ENCODE measurements at regions not wholly inside any gene's neighbourhood (a gene's known extent, or its start where the extent isn't known, plus 50 kb on each side); places are given as distances from the start of the nearest gene placed in this dataset.

GRCh38 chr2:64915510-64915900 is 73.7 kb upstream of the SLC1A4 start (continued):
- TF ChIP-seq KLF17 (tag by site-specific recombination; IDR thresholded peaks at IDR 0.05) (no peak), ZNF140 (tag by site-specific recombination; IDR thresholded peaks at IDR 0.05) (no peak), GLI4 (tag by site-specific recombination; IDR thresholded peaks at IDR 0.05) (no peak), ZNF596 (tag by site-specific recombination; IDR thresholded peaks at IDR 0.05) (no peak), ZNF274 (IDR thresholded peaks at IDR 0.05; ENCODE audit: low read length) (no peak), ZNF274 (tag by site-specific recombination; IDR thresholded peaks at IDR 0.05; ENCODE audit: borderline replicate concordance) (no peak), ZNF114 (tag by site-specific recombination; IDR thresholded peaks at IDR 0.05) (no peak), YY2 (tag by site-specific recombination; IDR thresholded peaks at IDR 0.05) (no peak), ZNF423 (tag by site-specific recombination; IDR thresholded peaks at IDR 0.05) (no peak)

- CTCF ChIA-PET: interaction anchor here (0.5 to 2.3 kb wide), 50 partner anchors 8 to 1280 kb away, joined by 3 to 15 read pairs (median 4); no protein-coding TSS in a partner anchor
- TF ChIP-seq ZNF266 (tag by site-specific recombination; IDR thresholded peaks at IDR 0.05; ENCODE audit: low read depth): no peak
- TF ChIP-seq ZBTB49 (tag by site-specific recombination; IDR thresholded peaks at IDR 0.05; ENCODE audit: low read depth): no peak
- no peak for TF ChIP-seq ZNF112 (tag by site-specific recombination; IDR thresholded peaks at IDR 0.05)
- no peaks in the 10 kb centered on the region for H3K9me3 ChIP-seq (ENCODE audit: control insufficient read depth, insufficient read depth, low read depth, low read length)
- H3K4me3 ChIP-seq (ENCODE audit: low read depth, low read length): no peak overlapping the region
- no peaks in the 10 kb centered on the region for H3K36me3 ChIP-seq (ENCODE audit: control insufficient read depth in 2 of 2, insufficient read depth in 1 of 2, low read length in 2 of 2)
- no peaks in the 10 kb centered on the region for H3K4me1 ChIP-seq (ENCODE audit: control insufficient read depth, insufficient read depth, low read length)
- POLR2A ChIA-PET: interaction anchor here (0.6 to 1.5 kb wide), 4 partner anchors 70 to 332 kb away, joined by 3 to 7 read pairs (median 3); no protein-coding TSS in a partner anchor
- H3K27ac ChIP-seq (ENCODE audit: extremely low read depth, low read depth, low read length): no peak overlapping the region
These were observed 70.8 kb upstream of the SLC1A4 start for GRCh38 chr2:64918220-64918886.

- no peaks in the 10 kb centered on the region for H3K36me3 ChIP-seq (ENCODE audit: control insufficient read depth in 2 of 2, insufficient read depth in 1 of 2, low read length in 2 of 2)
- H3K27ac ChIP-seq (ENCODE audit: extremely low read depth, low read depth, low read length): no peak overlapping the region
- TF ChIP-seq, protein P1, sequence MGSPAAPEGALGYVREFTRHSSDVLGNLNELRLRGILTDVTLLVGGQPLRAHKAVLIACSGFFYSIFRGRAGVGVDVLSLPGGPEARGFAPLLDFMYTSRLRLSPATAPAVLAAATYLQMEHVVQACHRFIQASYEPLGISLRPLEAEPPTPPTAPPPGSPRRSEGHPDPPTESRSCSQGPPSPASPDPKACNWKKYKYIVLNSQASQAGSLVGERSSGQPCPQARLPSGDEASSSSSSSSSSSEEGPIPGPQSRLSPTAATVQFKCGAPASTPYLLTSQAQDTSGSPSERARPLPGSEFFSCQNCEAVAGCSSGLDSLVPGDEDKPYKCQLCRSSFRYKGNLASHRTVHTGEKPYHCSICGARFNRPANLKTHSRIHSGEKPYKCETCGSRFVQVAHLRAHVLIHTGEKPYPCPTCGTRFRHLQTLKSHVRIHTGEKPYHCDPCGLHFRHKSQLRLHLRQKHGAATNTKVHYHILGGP (tag by site-specific recombination; IDR thresholded peaks at IDR 0.05): no peak
- TF ChIP-seq, protein P2, sequence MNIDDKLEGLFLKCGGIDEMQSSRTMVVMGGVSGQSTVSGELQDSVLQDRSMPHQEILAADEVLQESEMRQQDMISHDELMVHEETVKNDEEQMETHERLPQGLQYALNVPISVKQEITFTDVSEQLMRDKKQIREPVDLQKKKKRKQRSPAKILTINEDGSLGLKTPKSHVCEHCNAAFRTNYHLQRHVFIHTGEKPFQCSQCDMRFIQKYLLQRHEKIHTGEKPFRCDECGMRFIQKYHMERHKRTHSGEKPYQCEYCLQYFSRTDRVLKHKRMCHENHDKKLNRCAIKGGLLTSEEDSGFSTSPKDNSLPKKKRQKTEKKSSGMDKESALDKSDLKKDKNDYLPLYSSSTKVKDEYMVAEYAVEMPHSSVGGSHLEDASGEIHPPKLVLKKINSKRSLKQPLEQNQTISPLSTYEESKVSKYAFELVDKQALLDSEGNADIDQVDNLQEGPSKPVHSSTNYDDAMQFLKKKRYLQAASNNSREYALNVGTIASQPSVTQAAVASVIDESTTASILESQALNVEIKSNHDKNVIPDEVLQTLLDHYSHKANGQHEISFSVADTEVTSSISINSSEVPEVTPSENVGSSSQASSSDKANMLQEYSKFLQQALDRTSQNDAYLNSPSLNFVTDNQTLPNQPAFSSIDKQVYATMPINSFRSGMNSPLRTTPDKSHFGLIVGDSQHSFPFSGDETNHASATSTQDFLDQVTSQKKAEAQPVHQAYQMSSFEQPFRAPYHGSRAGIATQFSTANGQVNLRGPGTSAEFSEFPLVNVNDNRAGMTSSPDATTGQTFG (tag by site-specific recombination; IDR thresholded peaks at IDR 0.05; ENCODE audit: borderline replicate concordance): no peak
- no peak for TF ChIP-seq ZFP37 (tag by site-specific recombination; IDR thresholded peaks at IDR 0.05)
- TF ChIP-seq RBAK (tag by site-specific recombination; IDR thresholded peaks at IDR 0.05): no peak
- TF ChIP-seq ZNF555 (tag by site-specific recombination; conservative IDR thresholded peaks at IDR 0.05): no peak
- no peak for TF ChIP-seq GFI1B (tag by site-specific recombination; IDR thresholded peaks at IDR 0.05)
- POLR2A ChIA-PET: interaction anchor here (1.0 kb wide), 1 partner anchor 124 kb away, joined by 3 read pairs; no protein-coding TSS in a partner anchor
- H3K4me3 ChIP-seq (ENCODE audit: low read depth, low read length): no peak overlapping the region
- no peaks in the 10 kb centered on the region for H3K9me3 ChIP-seq (ENCODE audit: control insufficient read depth, insufficient read depth, low read depth, low read length)
- CTCF ChIA-PET: interaction anchor here (0.6 to 2.3 kb wide), 8 partner anchors 9 to 1281 kb away, joined by 3 to 15 read pairs (median 6); no protein-coding TSS in a partner anchor
- no peaks in the 10 kb centered on the region for H3K4me1 ChIP-seq (ENCODE audit: control insufficient read depth, insufficient read depth, low read length)
These were observed 69.9 kb upstream of the SLC1A4 start for GRCh38 chr2:64919261-64919660.

Measured in HEK293 (cell line).